ENCODE measurements at regions not wholly inside any gene's neighbourhood (a gene's known extent, or its start where the extent isn't known, plus 50 kb on each side); places are given as distances from the start of the nearest gene placed in this dataset.

DNA sequence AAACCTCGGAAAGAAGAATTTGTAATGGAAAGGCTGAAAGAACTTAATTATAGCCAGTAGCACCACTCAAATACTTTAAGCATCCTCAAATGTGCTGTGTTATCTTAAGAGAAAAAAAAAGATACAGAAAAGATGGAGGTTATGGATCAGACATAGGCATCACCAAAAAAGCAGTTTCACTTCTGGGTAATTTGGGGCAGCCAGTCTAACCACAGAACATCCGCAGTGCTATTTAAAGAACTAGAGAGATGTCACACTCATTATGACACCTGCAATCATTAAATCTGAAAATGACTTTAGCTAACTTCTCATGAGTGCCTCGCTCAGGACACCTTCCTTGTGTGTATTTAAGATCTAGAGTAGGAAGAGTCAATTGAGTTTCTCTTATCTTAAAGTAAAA, 211.8 kb downstream of the RBM26 start:
- H3K27me3 ChIP-seq, result no peaks in the 10 kb centered on the region
- no peaks in the 10 kb centered on the region for H3K4me1 ChIP-seq
- no peaks in the 10 kb centered on the region for H3K36me3 ChIP-seq
- intact Hi-C loops (cut with DNase I; ENCODE audit: low total_unique reads), result no loop called here
- TF ChIP-seq POLR2A (IDR thresholded peaks at IDR 0.05), result no peak
- no peak overlapping the region for H3K4me3 ChIP-seq
- no peaks in the 10 kb centered on the region for H3K9me3 ChIP-seq
- peak; percentile 8 for DNase-seq
- no peak overlapping the region for H3K27ac ChIP-seq
- WGBS, 2 donors (ENCODE audit: low coverage in 1 of 2), result 55 to 66% methylated on average over 3 of the region's 3 CpGs
- in situ Hi-C loops (cut with MboI; ENCODE audit: low pct_ligation_motif_present in 1 of 4, low pct_unique_long_range_greater_than_20kb in 1 of 4, low sequenced_read_pairs in 3 of 4), result no loop called here

DNA sequence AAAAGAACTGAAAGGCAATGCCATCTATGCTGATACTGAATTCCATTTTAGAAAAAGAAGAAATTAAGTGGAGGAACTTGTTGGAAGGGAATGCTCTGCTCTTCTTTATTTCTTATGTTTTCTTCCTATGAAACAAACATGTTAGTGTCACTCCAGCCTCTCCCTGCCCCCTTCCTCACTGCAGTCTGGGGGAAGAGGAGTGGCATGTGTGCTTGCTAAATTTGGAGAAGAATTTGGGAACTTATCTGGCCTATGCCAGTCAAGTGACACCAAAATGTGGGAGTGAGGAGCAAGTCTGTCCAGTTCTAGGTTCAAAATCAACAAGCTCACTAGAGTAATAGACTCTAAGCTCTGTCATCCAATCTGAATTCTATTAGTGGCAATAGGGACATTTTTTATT, 214.6 kb downstream of the RBM26 start:
- Histone ChIP-seq H3K4me3 (no peak overlapping the region), H3K4me1 (no peaks in the 10 kb centered on the region), H3K27me3 (no peaks in the 10 kb centered on the region), H3K27ac (no peak overlapping the region), H3K36me3 (no peaks in the 10 kb centered on the region), H3K9me3 (no peaks in the 10 kb centered on the region)
- TF ChIP-seq POLR2AphosphoS5 (IDR thresholded peaks at IDR 0.05) (no peak), POLR2A (IDR thresholded peaks at IDR 0.05) (no peak), CTCF (IDR thresholded peaks at IDR 0.05) (no peak), EP300 (IDR thresholded peaks at IDR 0.05; ENCODE audit: low read depth) (no peak)
- intact Hi-C loops (cut with DNase I; ENCODE audit: low total_unique reads) (no loop called here), in situ Hi-C loops (cut with MboI; ENCODE audit: low pct_ligation_motif_present in 1 of 4, low pct_unique_long_range_greater_than_20kb in 1 of 4, low sequenced_read_pairs in 3 of 4) (no loop called here)
- DNase-seq, result no peak

DNA sequence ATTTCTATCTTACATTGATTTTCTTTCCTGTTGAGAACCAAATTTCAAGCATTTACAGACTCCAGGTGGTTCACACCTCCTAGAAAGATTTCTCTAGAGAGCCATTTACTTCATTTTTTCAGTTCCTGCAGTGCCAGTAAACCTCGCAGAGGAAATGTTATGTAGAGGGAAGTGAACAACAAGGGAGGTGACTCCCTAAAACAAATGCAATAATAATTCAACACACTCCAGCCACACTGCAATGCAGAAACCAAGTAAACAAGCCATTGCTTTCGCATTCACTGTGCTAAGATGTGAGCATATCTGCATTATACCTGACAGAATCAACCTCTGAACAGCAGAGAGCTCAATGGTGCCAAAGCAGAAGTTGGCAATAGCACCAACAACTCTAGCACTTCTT, 215.1 kb downstream of the RBM26 start:
- 39 to 59% methylated on average over 2 of the region's 2 CpGs for WGBS, 2 donors (ENCODE audit: low coverage in 1 of 2)
- Histone ChIP-seq H3K36me3 (no peaks in the 10 kb centered on the region), H3K4me1 (no peaks in the 10 kb centered on the region), H3K27ac (no peak overlapping the region), H3K9me3 (no peaks in the 10 kb centered on the region), H3K4me3 (no peak overlapping the region), H3K27me3 (no peaks in the 10 kb centered on the region)
- DNase-seq, result no peak
- in situ Hi-C loops (cut with MboI; ENCODE audit: low pct_ligation_motif_present in 1 of 4, low pct_unique_long_range_greater_than_20kb in 1 of 4, low sequenced_read_pairs in 3 of 4) (no loop called here), intact Hi-C loops (cut with DNase I; ENCODE audit: low total_unique reads) (no loop called here)
- TF ChIP-seq POLR2A (IDR thresholded peaks at IDR 0.05) (no peak), EP300 (IDR thresholded peaks at IDR 0.05; ENCODE audit: low read depth) (no peak), CTCF (IDR thresholded peaks at IDR 0.05) (no peak)

DNA sequence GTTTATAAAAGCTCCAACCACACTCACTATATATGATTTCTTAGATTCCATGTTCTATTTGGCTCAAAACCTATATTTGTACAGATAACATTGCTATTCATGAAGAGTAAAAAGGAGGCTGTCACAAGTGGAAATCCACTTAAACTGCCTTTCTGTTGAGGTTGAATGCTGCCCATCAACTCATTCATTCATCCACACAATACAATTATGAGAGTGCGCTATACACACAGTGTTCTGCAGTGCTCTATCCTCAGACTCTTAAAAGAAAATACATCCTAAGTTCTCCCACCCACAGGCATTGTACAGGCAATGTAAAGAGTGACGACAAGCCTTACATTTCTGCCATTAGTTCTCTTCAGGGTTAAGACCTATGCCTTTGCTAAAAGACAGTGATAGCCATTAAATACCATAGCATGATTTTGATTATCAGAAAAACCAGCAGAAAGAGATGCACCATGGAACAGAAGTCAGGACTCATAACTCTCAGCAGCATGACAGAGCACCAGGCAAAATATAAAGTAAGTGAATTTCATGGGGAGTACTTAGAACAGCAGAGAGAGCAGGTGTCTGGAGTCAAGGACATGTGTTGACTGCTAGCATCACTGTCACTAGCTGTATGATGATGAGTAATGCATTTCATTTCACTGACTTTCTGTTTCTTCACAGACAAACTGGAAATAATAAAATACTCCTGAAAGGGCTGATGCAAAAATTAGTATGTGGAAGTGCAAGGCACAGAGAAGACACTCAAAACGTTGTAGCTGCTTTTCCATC, 218.0 kb downstream of the RBM26 start:
- no peaks in the 10 kb centered on the region for H3K9me3 ChIP-seq
- no peak overlapping the region for H3K27ac ChIP-seq
- no peak for TF ChIP-seq POLR2AphosphoS5 (IDR thresholded peaks at IDR 0.05)
- no peak for TF ChIP-seq POLR2A (IDR thresholded peaks at IDR 0.05)
- TF ChIP-seq CTCF (IDR thresholded peaks at IDR 0.05), result no peak
- no peak for TF ChIP-seq EP300 (IDR thresholded peaks at IDR 0.05; ENCODE audit: low read depth)
- in situ Hi-C loops (cut with MboI; ENCODE audit: low pct_ligation_motif_present in 1 of 4, low pct_unique_long_range_greater_than_20kb in 1 of 4, low sequenced_read_pairs in 3 of 4) (no loop called here), intact Hi-C loops (cut with DNase I; ENCODE audit: low total_unique reads) (no loop called here)
- no peak overlapping the region for H3K4me3 ChIP-seq
- 76 to 83% methylated on average over 3 of the region's 3 CpGs for WGBS, 2 donors (ENCODE audit: low coverage in 1 of 2)
- no peaks in the 10 kb centered on the region for H3K36me3 ChIP-seq
- no peaks in the 10 kb centered on the region for H3K4me1 ChIP-seq
- H3K27me3 ChIP-seq, result no peaks in the 10 kb centered on the region
- no peak for DNase-seq

GRCh38 chr13:79185580-79185979, 220.5 kb downstream of the RBM26 start:
- no peak overlapping the region for H3K4me3 ChIP-seq
- no peaks in the 10 kb centered on the region for H3K4me1 ChIP-seq
- no peak for TF ChIP-seq EP300 (IDR thresholded peaks at IDR 0.05; ENCODE audit: low read depth)
- no peak for TF ChIP-seq POLR2A (IDR thresholded peaks at IDR 0.05)
- no peak for TF ChIP-seq POLR2AphosphoS5 (IDR thresholded peaks at IDR 0.05)
- no peak for TF ChIP-seq CTCF (IDR thresholded peaks at IDR 0.05)
- in situ Hi-C loops (cut with MboI; ENCODE audit: low pct_ligation_motif_present in 1 of 4, low pct_unique_long_range_greater_than_20kb in 1 of 4, low sequenced_read_pairs in 3 of 4), result no loop called here
- no peaks in the 10 kb centered on the region for H3K27me3 ChIP-seq
- H3K9me3 ChIP-seq, result no peaks in the 10 kb centered on the region
- intact Hi-C loops (cut with DNase I; ENCODE audit: low total_unique reads), result no loop called here
- H3K27ac ChIP-seq, result no peak overlapping the region
- 69 to 71% methylated on average over 1 to 3 of the region's 3 CpGs for WGBS, 2 donors (ENCODE audit: low coverage in 1 of 2)
- no peak for DNase-seq
- no peaks in the 10 kb centered on the region for H3K36me3 ChIP-seq

Data from transverse colon (tissue), 4 donors.